Activated T-cell treated with anti-CD3 and anti-CD28 coated beads for 4 hours (primary cell): ENCODE measurements at regions not wholly inside any gene's neighbourhood (a gene's known extent, or its start where the extent isn't known, plus 50 kb on each side); places are given as distances from the start of the nearest gene placed in this dataset.
A peak's percentile ranks its signal among the peaks of the same experiment; 100 is the strongest.
"Not testable (repeated sequence)": the region's sequence is repeated elsewhere in the genome, so short reads cannot be mapped to it uniquely, and the experiment has no call there.

ENCODE experiments used
- DNase-seq: peaks from one replicate; pipeline ENCODE4 v3.0.0-alpha.2; 2020

DNA sequence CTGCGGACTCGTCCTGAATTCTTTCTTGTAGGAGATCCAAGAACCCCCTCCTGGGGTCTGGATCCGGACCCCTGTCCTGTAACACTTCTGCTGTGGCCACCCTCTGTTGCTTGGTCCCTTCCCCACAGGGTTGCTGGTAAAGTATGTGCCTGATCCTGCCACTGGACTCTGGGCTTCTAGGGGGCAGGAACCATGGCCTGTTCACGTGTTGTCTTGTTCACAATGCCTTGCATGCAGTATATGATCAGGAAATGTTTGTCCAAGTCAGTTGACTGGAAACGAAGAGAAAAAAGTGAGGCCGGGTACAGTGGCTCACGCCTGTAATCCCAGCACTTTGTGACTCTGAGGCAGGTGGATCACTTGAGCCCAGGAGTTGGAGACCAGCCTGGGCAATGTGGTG is 139.3 kb upstream of the ALDH1B1 start:
- no peak for DNase-seq

DNA sequence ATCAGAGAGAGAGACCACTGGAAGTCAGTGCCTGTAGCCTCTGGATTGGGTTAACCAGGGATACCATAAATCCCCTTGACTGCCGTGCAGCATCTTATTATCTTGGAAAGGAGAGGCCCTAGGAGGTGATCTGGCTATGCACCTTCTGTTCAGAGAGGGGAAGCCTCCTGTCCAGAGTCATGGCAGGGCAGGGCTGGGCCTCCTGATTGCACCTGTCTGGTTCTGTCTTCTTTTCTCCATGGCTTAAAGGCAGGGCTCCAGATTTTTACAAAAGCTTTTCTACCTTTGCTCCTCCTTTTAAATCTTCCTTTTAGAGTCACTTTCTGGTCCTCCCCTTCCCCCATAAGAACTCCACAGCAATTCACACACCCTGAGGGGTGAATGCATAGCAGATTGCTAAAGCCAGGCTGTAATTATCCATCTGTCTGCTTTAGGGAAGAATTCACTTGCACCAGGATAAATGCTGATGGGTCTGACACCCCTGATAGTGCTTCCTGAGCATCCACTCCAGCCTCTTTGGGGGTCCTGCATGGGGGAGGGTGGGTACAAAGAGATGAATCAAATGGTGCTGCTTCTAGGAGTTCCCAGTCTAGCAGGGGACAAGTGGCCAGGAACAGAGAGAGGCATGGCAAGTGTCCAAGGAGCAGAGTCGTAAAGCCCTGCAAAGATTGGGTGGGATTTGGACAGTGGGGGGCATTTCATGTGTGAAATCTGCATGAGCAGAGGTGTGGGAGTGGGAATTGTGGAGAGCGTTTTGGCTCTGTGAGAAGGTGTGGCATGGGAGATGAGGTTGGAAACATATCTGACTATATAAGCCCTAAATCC is 141.3 kb upstream of the ALDH1B1 start:
- DNase-seq, result no peak

DNA sequence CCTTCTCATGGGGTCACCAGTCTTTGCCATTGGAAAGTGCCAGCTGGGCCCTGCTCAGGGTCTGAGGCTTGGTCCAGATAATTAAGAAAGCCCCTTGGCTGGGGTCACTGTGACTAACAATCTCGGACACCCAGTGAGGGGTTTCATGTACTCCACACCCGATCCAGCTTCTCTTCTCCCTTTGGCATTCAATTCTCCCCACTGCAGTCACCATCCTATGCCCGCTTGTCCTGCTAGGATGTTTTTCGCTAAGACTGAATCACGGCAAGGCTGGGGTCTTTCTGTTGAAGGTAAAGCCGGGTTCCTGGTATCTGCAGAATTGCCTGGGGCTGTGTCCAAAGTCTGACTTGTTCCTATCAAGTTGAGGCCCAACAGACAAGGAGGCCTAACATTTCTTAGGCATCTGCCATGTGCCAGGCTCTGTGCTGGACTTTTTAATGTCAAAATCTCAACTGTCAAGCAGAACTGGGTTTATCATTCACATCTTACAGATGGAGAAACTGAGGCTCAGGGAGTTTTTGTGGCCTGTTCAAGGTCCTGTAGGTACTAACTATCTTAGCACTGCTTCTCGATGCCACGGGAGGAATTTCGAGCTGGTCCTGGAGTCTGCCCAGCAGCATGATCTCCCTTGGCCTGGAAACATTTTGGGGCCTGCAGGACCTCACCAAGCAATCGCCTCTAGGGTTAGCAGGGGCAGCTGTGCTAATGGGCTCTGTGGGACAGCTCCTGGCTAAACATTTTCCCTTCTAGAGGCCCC is 142.0 kb upstream of the ALDH1B1 start:
- DNase-seq, result no peak

DNA sequence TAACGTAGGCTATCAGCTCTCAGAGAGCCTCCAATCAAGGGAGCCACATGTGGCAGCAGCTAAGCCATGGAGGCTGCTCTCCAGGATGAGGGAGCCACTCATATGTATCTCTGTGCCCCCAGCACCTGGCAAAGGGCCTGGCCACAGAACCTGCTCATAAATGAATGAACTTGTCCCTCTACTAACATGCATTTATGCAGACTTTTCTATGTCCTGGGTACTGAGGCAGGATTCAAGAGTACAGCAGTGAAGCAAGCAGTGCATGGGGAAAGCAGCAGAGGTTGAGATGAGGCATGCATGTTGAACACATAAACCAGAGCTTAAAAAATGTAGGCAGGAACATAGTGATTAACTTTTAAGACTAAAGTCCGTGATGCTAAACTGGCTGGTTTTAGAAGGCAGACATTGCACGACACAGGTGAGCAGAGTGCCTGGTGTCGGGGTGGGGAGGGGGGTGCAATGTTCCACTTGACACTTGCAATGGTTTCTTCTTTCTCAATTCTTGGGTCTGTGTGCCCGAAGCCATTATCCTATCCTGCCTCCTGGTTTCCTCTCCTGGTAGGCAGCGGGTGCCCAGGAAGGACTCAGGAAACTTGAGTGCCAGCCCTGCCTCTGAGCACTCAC is 142.8 kb upstream of the ALDH1B1 start:
- DNase-seq, result no peak

DNA sequence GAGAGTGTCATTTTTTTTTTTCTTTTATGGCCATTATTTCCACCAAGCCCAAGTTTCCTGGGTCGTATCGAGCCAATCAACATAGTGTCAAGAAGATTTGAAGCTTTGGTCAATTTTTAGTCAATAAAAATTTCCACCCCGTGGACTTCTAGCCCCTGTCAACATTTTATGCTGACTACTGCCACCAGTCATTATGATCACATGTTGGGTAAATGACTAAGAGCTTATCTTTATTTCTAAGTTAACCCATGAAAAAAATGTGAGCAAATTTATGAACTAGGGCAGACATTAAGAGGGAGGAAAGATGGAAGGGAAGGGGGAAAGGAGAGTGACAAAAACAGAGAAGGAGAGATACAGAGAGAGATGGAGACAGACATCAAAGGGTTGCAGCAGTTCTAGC is 143.5 kb upstream of the ALDH1B1 start:
- no peak for DNase-seq

DNA sequence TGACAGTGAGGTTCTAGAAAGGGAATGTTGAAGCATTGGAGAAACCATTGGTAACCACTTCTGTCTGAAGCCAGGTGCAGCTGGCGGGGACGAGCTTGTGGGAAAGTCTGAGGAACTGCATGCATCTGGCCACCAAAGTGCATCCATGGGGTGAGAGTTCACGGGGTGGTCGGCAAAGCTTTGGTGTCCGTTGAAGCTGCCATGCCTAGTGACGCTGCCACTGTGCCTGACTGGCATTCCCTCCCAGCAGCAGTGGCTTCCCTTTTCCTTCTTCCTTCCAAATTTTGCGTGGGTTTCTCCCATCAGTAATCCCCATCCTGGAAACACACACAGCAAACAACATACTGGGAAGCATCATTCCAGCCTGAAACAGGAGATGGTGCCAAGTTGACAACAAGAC is 145.7 kb upstream of the ALDH1B1 start:
- DNase-seq, result no peak

DNA sequence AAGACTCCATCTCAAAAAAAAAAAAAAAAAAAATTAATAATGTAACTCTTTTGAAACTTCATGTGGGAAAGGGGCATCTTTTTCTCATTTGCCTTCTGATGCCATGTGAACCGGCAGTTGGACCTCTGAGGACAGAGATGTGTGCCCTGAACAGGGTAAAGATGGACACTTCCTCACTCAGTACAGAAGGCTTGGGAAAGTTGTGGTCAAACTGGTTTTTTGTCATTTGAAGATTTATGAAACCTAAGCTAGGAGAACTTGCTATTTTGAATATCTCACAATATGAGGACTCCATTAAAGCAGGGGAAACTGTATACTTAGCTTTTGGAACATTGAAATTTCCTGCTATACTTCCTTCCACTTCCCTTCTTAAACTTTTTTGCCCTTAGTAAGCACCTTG is 147.5 kb upstream of the ALDH1B1 start:
- no peak for DNase-seq

DNA sequence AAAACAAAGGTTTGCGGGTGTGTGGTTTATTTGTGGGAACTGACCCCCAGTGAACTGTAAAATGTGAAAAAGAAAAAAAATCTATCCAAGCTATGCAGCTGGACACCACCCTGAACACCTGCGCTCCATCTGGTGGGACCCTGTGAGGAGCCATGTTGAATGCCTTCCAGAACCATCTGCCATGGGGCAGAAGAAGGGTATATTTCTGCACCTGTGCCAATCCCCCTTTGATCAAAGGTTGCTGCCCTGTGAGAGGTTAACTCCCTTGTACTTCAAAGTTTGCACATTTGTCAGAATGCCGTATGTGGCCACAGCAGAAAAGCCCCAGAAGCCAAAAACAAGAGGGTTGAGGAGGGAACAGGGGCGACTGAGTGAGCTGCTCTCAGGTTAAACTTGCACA is 148.5 kb upstream of the ALDH1B1 start:
- no peak for DNase-seq

DNA sequence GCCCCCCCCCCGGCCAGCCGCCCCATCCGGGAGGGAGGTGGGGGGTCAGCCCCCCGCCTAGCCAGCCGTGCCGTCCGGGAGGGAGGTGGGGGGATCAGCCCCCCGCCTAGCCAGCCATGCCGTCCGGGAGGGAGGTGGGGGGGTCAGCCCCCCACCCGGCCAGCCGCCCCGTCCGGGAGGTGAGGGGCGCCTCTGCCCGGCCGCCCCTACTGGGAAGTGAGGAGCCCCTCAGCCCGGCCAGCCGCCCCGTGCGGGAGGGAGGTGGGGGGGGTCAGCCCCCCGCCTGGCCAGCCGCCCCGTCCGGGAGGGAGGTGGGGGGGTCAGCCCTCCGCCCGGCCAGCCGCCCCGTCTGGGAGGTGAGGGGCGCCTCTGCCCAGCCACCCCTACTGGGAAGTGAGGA is 150.4 kb upstream of the ALDH1B1 start:
- DNase-seq, result not testable (repeated sequence)

DNA sequence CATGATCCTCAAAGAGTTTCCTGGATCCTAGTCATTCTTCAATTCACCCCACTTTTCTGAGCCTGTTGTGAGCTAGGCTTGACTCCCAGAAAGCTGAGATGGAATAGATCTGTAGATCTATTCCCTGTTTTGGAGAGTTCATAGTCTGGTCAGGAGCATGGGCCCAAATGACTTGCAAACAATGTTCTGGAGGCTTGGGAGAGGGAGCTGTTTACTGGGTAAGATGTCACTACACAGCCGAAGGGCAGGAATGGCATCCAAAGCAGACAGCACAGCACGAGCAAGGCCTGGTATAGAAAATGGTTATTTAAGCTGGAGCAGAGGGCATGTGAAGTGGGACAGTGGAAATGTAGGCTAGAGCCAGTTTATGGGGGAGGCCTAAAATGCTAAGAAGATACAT is 152.5 kb upstream of the ALDH1B1 start:
- DNase-seq, result no peak

DNA sequence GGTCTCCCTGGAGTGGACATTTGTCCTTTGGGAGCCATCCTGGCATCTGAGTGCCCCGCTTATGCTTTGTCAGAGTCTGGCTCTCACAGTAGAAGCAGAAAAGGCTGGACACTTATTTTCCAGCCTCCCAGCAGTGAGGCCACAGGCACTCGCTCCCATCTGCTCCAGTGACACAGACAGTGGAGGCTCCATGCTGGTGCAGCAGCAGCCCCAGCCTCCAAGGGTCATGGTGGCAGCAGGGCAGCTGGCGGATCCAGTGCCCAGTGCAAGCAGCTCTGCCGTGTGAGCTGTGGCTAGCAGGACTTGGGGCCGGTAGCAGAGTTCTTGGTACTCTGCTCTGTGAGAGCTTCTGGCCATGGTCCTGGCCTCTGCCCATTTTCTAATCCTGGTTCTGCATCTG is 157.3 kb upstream of the ALDH1B1 start:
- no peak for DNase-seq

DNA sequence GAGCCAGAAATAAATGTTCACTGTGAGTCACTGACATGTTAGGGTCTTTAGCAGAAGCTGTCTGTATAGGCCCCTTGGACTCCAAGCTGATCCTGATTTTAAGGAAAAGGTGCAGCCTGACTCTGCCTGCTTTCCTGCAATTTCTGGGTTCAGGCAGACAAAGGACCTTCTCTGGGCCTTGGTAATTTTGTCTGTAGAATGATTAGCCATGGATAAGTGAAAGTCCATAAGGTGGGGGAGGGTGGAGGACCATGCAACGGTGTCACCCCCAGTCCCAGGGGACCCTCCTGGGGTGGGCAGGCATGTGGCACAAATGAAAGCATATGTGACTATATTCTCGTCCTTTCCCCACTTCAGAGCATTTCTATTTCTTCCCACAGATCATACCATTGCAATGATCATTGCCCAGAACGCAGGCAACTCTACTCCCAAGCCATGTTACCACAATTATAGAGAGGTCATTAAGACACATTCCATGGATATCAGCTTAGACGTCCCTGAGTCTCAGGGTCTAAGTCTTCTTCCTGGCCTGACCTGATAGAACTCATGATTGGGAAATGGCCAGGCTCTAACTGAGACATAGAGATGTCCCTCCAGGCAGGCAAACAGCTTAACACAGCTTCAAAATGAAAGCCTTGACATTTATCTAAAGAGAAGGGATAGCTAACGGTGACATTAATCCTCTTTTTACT is 157.9 kb upstream of the ALDH1B1 start:
- DNase-seq, result no peak

DNA sequence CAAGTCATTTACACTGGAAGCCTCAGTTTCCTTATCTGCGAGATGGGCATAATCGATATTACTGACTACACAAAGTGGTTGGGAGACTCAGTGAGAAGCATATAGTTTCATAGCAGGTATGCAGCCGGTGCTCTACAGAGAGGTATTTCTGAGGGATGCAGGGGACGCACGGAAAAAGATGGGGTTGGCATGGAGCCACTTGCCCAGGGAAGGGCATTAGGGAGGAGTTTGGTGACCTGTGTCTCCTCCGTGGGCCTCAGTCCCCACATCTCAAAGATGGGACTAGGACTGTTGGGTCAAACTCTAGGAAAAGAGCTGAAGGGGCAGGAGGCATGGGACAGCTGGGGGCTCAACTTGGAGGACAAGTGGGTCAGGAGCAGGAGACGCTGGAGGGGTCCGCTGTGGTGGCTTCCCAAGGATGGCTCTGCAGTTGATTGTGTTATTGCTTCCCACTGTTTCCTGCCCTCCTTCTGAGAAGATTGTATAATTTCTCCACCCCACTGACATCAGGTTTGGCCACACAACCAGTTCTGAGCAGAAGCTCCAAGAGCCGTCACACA is 158.6 kb upstream of the ALDH1B1 start:
- DNase-seq, result no peak

DNA sequence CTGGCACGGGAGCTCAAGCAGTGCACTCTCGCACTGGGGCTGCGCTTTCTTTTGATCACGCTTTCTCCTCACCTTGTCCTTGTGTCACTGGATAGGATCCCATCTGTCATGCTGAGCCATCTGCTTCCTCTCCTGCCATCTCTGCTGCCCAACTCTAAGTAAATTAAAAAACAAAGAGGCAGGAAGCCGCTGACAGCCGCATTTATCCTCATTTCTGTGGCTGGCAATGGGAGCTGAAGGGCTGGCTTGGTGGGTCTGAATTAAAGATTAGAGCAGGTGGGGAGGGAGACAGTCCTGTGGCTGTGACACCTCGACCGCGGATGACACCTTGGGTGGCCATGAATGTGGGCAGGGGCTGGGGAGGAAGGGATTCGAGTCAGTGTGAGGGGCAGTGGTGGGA is 159.2 kb upstream of the ALDH1B1 start:
- no peak for DNase-seq

DNA sequence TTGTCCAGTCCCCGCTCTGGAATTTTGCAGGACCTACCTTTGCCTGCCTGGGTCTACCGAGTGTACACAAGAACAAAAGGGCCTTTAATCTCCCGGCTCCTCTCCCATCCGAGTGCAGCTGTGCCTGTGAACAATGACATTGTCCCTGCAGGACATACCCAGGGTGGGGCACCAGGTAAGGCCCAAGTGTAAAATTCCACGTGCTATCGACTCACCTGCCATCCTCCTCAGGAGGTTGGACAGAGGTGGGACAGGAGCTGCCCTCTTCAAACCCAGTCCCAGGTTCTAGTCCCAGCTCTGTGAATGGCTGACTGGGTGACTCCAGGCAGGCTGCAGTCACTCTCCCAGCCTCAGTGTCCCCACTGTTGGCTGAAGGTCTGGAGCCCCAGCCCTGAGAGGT is 159.6 kb upstream of the ALDH1B1 start:
- no peak for DNase-seq

DNA sequence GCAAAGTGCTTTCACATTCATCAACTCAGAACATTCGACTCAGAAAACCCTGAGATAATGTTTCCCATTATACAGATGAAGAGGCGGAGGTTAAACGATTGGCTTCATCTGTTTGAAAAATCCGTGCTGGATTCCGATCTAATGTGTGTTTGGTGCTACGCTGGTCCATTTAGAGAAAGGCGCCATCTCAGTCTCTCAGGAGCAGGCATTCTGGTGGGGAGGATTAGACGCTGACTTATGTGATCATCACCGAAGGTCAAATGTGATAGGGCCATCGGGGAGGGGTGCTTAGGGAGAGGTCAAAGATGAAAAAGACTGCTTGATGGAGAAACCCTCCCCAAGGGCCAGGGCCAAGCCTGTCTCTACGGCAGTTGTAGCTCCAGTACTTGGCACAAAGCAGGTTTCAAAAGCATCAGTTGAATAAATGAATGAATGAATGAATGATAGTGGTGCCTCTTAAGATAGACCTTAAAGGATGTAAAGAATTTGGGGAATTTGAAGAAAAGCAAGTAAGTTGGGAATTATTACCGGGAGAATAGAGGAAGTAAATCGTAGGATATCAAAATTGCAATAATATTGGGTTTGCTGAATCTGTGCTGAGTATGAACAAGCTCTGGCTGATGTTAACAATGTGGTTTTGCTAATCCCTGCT is 160.6 kb upstream of the SHB start:
- DNase-seq, result no peak

DNA sequence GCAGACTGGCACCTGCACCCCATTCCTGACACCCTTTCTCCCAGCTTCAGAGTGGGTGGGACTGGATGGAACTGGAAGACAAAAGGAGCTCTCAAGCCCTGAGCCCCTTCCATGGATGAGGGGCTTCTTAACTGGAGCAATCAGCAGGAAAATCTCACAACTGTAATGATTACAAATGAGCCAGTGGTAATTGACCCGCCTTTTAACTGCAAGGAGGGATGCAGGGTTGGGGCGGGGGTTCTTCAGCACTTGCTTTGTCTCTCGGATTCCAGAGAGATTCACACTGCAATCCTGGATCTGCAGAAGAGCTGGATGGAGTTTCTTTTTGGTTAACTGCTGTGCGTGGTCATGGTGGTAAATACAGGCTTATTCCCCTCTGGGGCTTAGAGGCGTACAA is 160.1 kb upstream of the SHB start:
- no peak for DNase-seq

DNA sequence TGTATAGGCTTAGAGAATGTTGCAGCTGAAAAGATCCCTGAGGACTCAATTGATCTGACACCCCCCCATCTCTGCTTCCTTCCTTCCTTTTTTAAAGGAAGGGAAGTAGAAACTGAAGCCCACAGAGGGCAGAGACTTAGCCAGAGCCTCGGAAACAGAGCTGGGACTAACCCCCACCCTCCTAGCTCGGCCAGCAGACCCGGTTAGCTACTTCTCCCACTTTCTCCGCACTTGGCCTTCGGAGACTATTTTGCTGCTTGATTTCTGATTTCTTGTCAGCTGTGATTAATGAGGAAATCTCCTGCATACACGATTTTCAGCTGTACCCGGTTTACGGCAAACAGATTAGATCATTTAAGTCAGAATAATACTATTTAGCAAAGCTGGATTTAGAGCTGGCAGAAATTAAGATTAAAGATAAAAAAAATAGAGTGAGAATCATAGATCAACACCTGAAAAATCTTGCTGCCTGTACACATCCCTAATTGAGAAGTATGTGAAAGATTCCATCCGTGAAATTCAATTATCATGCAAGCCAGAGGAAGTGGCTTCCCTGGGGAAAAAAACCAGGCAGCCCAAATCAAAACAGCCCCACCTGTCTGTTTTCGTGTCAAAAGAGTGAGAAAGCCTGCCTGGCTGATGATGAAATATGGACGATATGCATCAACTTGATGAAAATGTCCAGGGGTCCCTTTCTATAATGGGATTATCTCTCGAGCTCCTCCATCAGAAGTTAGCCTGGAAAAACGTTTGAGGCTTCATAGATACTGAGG is 159.5 kb upstream of the SHB start:
- no peak for DNase-seq

DNA sequence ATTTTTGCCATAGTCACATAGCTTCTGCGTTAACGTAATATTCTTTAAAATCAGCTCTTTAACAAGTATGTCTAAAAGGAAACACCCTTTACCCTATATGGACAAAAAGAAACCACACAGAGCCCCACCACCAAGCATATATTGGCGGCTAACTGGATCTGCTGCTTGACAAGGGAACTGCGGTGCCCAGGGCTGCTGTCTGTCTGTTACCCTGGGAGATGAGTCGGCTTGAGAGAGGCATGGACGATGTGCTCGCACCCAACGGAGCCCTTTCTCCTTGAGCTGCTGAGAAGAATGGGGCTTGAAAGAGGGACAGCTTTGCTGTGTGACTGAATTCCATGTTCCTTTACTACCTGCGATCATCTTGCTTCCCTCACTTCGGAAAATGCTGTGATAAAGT is 158.6 kb upstream of the SHB start:
- DNase-seq, result no peak

DNA sequence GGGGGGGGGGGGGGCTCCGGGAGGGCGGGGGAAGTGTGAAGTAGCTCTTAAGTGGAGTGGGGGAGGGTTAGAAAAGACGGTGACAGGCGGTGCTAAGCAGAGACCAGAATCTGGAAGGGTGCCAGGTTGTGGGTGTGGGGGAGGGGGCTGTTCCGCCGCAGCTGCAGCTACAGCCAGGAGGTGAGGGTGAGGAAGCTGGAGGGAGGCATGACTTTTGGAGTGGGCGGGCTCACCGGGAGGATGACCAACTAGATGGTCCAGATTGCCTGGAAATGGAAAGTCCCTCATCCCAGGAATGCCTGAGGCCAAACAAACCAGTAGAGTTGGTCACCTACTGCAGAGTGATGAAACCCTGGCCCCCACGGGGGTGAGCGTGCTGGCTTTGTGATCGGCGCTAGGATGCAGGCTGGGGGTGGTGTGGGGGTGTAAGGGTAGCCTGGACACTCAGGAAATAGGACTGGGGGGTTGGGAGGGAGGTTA is 158.1 kb upstream of the SHB start:
- peak; percentile 60 for DNase-seq

DNA sequence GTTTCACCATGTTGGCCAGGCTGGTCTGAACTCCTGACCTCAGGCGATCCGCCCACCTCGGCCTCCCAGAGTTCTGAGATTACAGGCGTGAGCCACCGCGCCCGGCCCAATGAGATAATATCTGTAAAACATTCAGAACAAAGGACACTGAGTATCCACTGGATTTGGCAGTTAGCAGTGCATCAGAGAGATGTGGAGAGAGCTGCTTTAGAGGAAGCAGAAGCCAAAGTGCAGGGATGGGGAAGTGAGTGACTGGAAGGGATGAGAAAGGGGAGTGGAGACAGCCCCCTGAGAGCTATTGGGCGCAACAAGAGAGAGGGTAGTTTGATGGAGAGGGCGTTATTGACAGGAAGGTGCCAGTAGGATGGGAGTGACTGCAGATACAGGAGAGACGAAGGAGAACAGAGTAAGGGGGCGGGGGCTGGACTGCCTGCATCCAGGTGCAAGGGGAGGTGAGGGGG is 157.5 kb upstream of the SHB start:
- no peak for DNase-seq

DNA sequence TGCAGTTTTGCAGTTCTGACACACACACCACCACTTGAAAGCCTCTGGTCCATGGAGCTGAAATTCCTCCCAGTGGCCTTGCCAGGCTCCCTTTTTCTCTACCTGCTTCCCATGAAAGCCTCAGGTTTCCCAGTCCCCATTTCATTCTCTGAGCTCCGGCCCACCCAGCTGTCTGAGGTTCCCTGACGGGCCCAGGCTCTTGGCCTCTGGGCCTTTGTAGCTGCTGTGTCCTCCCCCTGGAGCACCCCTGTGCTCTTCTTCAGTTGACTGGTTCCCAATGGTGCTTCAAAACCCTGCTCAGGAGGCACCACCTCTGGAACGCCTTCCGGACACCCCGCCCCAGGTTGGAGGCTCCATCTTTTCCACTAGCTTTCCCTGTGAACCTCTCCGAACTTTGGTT is 155.9 kb upstream of the SHB start:
- DNase-seq, result no peak
